MV-4-11 (cell line): ENCODE measurements at regions not wholly inside any gene's neighbourhood (a gene's known extent, or its start where the extent isn't known, plus 50 kb on each side); places are given as distances from the start of the nearest gene placed in this dataset.

Experiments used
- DNase-seq: peaks from one replicate; lab custom pipeline; 2025; lab: John Stamatoyannopoulos, UW

- no peak for DNase-seq
Observed at GRCh38 chr3:16658004-16658924, 53.0 kb upstream of the DAZL start.

DNA sequence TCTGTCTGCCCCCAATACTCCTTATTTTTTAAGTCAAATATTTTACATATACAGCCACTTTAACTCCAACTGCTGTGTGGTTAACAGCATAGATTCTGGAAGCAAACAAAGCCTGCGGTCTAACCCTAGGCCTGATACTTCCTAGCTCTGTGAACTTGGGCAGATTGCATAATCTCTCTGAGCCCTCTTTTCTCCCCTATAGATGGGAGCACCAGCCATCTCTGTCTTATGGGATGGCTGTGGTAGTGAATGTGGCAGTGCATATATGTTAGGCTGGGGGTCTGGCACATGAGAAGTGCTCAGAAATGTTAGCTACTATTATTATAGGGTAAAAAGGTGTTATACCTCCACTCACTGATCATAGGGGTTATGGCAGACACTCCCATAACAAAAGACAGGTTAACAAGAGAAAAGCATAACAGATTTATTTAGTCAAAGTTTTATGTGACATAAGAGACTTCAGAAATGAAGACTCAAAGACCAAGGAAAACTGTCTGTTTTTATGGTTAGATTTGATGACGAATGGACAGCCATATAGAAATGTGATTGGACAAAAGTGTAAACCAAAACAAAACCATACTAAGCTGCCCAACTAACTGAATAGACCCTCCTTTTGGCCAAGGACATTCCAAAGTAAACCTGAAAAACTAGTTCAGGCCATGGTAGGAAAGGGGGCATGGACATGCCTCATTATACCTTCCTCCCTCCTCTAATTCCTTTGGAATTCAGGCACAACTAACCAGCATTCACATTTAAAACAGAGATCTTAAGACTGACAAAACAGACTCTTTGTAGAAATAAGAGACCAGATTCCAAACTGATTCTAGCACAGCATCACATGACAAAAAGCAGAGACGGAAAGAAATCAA lies 53.9 kb upstream of the DAZL start:
- DNase-seq: peak; percentile 92

DNA sequence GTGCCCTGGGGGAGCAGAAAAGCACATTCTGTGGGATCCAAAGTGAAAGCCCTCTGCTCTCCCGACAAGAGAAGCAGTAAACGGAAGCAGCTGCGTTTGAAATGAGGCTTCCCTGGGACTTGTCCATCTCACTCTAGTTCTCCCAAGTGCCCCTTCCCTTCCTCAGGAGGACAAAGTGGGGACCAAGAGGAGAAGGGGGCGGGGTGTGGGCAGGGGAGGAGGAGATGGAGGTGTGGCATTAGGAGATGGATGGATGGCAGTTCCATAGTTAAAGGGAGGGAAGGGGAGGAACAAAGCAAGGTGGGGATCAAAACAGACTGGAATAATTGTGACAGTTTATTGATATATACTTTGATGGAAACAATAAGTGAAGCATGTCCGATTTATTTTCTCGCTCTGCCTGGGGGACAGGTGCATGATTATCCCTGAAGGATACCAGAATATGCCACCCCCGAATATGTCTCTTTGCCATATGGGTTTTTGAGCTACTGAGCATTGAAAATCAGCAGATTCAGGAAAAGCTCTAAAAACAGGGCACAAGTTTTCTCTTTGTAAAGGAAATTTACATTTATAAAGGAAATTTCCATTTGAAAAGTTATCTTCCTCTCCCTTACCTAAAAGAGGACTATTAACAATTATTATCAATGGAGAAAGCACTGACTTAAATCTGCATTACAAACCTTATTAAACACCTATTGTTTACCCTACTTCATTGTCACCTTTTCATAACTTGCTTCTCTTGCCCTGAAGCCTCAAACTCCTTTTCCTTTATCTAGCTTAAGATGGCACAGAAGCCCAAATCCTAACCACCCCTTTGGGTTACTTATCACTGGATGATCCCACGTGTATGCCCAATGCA lies 58.9 kb upstream of the DAZL start:
- DNase-seq: no peak

DNA sequence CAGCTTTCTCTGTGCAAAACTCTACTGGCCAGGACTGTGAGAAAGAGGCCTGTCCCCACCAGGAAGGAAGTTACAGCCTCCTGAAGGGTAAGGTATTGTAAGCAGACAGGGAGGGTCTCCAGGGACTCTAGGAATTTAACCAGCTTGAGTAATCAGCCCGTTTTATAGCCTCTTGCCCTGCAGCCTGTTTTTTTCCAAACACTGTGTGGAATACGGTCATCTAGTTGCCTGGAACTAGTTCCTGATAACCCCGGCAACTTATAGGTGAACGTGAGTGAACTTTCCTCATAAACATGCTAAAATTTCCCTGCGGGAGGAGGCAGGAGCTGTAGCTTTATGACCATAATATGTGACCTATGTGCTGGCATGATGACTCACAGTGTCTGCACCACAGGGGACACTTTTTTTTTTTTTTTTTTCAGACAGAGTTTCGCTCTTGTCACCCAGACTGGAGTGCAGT lies 60.1 kb upstream of the DAZL start:
- DNase-seq: peak; percentile 80

GRCh38 chr3:16666206-16666605 lies 61.0 kb upstream of the DAZL start:
- DNase-seq: no peak

DNA sequence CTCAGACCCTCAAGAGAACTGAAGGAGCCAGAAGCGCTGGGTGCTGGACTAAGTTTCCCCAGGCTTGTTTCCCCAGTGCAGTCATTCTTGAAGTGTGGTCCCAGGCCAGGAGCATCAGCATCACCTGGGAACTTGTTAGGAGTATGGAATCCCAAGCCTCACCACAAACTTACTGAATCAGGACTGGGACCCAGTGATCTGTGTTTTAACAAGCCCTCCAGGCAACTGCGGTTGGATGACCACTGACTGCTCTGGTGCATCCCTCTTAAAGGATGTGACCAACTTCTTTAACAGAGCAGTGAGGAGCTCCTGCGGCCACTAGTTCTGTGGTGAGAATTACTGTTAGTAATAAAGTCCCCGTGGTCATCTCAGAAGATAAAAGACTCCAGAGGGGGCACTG lies 62.4 kb upstream of the DAZL start:
- DNase-seq: no peak

- DNase-seq: peak; percentile 1
Observed at GRCh38 chr3:16668776-16669545, 63.7 kb upstream of the DAZL start.

DNA sequence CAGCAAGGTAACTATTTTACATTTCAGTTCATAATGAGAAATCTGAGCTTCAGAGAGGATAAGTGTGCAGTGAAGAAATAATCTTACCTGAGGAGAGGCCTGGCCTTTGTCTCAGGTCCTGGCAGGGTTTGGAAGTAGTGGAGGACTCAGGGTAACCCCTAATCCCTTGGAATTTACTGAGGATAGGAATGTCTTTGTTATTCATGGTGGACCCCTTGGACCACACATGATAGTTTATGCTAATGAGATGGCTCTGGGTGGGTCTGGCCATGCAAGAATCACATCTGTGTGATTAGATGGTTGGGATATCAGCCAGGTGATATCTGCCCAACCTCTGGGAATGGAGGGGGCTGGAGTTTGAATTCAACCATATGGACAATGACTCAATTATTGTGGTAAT lies 65.0 kb upstream of the DAZL start:
- DNase-seq: no peak

GRCh38 chr3:16671690-16672089 lies 66.5 kb upstream of the DAZL start:
- DNase-seq: no peak

DNA sequence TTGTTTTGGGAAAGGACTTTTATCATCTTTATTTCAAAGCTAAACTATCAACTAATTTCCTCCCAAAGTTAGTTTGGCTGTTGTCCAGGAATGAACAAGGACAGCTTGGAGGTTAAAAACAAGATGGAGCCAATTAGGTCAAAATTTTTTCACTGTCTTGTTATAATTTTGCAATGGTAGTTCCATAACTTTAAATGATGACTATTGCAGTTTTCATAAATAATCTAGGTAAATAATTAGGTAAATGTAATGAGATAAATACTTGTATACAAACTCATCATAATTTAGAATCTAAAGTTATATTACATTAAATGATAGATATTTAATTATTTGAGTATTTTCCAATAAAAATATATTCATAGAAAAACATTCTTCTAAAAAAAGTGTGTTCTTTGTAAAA lies 68.3 kb upstream of the DAZL start:
- no peak for DNase-seq

- no peak for DNase-seq
Observed at GRCh38 chr3:16675805-16676204, 70.6 kb upstream of the DAZL start.

GRCh38 chr3:16686679-16687078 lies 81.5 kb upstream of the DAZL start:
- no peak for DNase-seq

DNA sequence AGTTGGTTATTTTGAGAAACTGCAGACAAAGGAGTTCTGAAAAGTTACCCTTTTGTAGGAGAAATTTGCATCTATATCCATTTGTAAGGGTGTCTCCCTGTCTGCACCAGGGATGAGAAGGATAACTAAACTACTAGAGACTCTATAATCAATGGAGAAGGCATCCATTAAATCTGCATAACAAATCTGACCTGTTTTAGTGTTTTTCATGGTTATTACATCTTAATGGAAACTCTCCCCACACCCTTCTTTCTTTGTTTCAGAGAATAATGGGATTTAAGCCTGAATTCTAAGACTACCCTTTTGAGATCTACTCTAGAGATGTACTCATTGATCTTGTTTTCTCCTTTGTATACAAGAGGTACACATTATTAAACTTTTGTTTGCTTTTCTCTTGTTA lies 82.0 kb upstream of the DAZL start:
- DNase-seq: no peak

DNA sequence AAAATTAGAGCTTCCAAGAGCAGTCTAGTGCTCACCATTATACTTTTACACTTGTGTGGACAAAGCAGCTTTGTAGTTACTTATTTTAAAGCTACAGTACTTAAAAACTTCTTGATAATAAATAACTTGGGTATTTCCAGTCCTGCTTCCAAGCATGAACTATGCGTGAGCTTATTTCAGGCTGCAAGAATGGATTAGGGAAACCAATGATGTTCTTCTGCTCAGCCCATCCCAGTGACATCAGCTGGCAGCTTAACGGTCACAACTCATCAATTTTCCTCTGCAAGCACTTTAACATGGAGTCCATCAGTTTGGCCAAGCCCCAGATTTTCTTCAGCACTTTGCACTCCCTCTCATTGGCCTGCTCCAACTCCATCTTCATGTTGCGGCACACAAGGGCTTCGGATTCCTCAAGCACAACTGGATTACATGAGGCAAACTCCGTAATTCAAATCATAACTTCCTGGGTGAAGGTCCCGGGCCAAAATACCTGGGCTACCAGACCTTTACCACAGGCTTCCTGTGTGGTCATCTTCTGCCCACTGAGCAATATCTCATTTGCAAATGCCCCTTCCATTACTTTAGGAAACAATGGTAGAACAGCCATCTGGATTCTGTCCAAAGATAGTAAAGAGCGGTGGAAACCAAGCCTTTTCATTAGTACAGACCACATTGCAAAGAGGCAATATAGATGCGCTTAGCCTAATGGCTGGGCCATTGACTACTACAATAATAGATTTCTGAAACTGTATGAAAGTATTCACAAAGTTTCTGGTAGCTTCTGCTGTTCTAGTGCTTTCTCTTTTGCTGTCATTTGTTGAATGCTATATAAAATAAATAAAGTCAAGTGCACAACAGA lies 87.5 kb upstream of the DAZL start:
- DNase-seq: no peak

DNA sequence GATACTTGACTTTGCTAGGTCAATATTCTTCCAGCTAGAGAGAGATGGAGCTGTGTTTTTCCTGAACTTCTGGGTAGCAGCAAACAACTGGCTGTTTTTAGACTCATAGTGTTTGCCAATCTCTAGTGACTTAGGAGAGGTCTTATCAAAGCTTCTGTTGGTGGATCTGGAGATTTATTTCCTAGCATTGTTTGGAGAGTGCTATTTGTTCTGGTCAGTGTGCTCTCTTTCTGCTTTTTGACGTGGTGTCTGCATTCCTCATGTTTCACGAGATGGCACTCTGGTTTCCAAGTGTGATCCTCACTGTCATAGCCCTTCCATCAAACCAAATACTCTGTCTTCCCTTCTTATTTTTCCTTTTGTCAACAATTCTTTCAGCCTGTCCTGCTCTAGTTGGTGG lies 88.6 kb upstream of the DAZL start:
- no peak for DNase-seq

GRCh38 chr3:16695710-16696109 lies 90.5 kb upstream of the DAZL start:
- no peak for DNase-seq

DNA sequence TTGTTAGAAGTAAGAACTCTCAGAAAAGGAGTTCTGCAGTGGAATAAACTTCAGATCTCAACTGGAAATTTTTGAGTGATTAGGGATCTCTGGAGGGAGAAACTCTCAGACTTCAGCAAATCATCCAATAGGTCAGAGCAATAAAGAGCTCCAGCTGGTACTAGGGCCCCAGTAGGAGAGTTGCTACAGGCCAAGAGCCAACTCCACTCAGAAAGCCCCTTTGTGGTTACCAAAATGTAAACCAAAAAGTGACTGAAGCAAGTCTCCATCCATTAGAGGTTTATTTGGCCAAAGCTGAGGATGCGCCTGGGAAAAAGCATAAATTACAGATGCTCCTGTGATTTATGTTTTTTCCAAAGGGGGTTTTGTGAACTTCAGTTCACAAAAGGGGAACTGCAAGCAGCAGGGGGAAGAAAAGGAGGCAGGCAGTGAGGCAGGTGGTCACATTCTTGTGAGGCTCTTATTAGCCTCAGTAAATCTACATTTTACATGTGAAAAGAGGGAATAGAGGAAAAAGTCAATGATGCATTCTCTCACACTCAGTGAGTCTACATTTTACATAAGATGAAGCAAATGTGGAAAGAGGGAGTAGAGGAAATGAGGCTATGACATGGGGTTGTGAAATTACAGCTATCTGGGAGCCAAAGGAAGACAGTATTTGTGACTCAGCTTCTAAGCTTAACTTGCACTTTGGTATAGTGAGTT lies 92.4 kb upstream of the DAZL start:
- peak; percentile 75 for DNase-seq

- DNase-seq: no peak
Observed at GRCh38 chr3:16700651-16701050, 95.4 kb upstream of the DAZL start.

- peak; percentile 51 for DNase-seq
Observed at GRCh38 chr3:16704941-16705340, 99.7 kb upstream of the DAZL start.

DNA sequence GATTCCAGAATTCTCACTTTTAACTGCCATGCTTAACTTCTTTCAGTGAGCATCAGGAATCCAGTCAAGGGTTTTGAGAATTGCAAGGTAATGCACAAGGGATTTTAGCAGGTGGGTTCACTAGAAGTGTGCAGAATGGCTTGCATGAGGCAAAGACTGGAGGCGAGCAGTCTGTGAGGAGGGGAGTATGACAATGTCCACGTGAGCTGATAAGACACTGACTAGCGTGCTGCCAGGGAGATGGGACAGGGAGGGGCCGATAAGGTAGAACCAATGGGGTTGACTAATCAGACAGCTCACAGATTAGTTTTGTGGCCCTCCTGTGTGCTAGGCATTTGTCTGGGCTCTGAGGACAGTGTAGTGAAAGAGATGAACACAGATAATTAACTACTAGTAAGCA lies 102.0 kb upstream of the DAZL start:
- no peak for DNase-seq
